ENCODE measurements at regions not wholly inside any gene's neighbourhood (a gene's known extent, or its start where the extent isn't known, plus 50 kb on each side); places are given as distances from the start of the nearest gene placed in this dataset.

GRCh38 chr7:113246738-113247137, 128.4 kb upstream of the SMIM30 start:
- H4K20me1 ChIP-seq (ENCODE audit: insufficient read depth): no peaks in the 10 kb centered on the region
- no peaks in the 10 kb centered on the region for H3K9me2 ChIP-seq
- H3K36me3 ChIP-seq (replicated peaks in 1 of 2; ENCODE audit: control insufficient read depth in 1 of 2, insufficient read depth in 2 of 2, low read length in 1 of 2): peaks cover 0 to 8% of the 10 kb centered on the region in 2 experiments
- H3K4me2 ChIP-seq: 0 out of 2 replicates have a peak overlapping the region, but pooled peaks have one; percentile 8
- no peaks in the 10 kb centered on the region for H3K9me3 ChIP-seq
- no peaks in the 10 kb centered on the region for H3K79me2 ChIP-seq (ENCODE audit: insufficient read depth)
- no peak overlapping the region for H2AFZ ChIP-seq (ENCODE audit: low read depth)
- H3K27me3 ChIP-seq (ENCODE audit: insufficient read depth): no peaks in the 10 kb centered on the region
- peak; percentile 9 for DNase-seq
- ChIA-PET POLR2A (no interaction called here), CTCF (no interaction called here)
- TF ChIP-seq ELF1 (IDR thresholded peaks at IDR 0.05) (no peak), YY1 (IDR thresholded peaks at IDR 0.05; ENCODE audit: low read depth) (no peak), FOXJ3 (CRISPR knock-in tag; IDR thresholded peaks at IDR 0.05) (no peak), RFX5 (IDR thresholded peaks at IDR 0.05; ENCODE audit: low read length) (no peak), SIN3A (IDR thresholded peaks at IDR 0.05; ENCODE audit: borderline replicate concordance, low read depth, low read length) (no peak), EP300 (IDR thresholded peaks at IDR 0.05; ENCODE audit: borderline replicate concordance in 1 of 2, low read depth in 1 of 2, low read length in 1 of 2) (no peak), FOSL2 (IDR thresholded peaks at IDR 0.05; ENCODE audit: borderline replicate concordance, low read depth) (no peak), TAF1 (IDR thresholded peaks at IDR 0.05; ENCODE audit: borderline replicate concordance, low read depth, low read length) (no peak), MXI1 (IDR thresholded peaks at IDR 0.05; ENCODE audit: low read depth, low read length) (no peak), NFIC (IDR thresholded peaks at IDR 0.05; ENCODE audit: borderline replicate concordance) (no peak), USF1 (IDR thresholded peaks at IDR 0.05; ENCODE audit: borderline replicate concordance, low read depth) (no peak), GATA2 (CRISPR knock-in tag; IDR thresholded peaks at IDR 0.05) (no peak), CHD2 (IDR thresholded peaks at IDR 0.05; ENCODE audit: low read length, partially characterized antibody) (no peak), EZH2phosphoT487 (IDR thresholded peaks at IDR 0.05; ENCODE audit: borderline replicate concordance, low read depth) (no peak), REST (IDR thresholded peaks at IDR 0.05; ENCODE audit: low read depth, low read length) (no peak), ZBTB33 (IDR thresholded peaks at IDR 0.05; ENCODE audit: borderline replicate concordance, low read depth) (no peak), FOXM1 (IDR thresholded peaks at IDR 0.05; ENCODE audit: low read depth) (no peak)
- TF ChIP-seq, protein P1, sequence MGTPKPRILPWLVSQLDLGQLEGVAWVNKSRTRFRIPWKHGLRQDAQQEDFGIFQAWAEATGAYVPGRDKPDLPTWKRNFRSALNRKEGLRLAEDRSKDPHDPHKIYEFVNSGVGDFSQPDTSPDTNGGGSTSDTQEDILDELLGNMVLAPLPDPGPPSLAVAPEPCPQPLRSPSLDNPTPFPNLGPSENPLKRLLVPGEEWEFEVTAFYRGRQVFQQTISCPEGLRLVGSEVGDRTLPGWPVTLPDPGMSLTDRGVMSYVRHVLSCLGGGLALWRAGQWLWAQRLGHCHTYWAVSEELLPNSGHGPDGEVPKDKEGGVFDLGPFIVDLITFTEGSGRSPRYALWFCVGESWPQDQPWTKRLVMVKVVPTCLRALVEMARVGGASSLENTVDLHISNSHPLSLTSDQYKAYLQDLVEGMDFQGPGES (IDR thresholded peaks at IDR 0.05; ENCODE audit: low read depth, low read length): no peak
- TF ChIP-seq, protein P2, sequence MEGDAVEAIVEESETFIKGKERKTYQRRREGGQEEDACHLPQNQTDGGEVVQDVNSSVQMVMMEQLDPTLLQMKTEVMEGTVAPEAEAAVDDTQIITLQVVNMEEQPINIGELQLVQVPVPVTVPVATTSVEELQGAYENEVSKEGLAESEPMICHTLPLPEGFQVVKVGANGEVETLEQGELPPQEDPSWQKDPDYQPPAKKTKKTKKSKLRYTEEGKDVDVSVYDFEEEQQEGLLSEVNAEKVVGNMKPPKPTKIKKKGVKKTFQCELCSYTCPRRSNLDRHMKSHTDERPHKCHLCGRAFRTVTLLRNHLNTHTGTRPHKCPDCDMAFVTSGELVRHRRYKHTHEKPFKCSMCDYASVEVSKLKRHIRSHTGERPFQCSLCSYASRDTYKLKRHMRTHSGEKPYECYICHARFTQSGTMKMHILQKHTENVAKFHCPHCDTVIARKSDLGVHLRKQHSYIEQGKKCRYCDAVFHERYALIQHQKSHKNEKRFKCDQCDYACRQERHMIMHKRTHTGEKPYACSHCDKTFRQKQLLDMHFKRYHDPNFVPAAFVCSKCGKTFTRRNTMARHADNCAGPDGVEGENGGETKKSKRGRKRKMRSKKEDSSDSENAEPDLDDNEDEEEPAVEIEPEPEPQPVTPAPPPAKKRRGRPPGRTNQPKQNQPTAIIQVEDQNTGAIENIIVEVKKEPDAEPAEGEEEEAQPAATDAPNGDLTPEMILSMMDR (IDR thresholded peaks at IDR 0.05): no peak
- TF ChIP-seq, protein P3, sequence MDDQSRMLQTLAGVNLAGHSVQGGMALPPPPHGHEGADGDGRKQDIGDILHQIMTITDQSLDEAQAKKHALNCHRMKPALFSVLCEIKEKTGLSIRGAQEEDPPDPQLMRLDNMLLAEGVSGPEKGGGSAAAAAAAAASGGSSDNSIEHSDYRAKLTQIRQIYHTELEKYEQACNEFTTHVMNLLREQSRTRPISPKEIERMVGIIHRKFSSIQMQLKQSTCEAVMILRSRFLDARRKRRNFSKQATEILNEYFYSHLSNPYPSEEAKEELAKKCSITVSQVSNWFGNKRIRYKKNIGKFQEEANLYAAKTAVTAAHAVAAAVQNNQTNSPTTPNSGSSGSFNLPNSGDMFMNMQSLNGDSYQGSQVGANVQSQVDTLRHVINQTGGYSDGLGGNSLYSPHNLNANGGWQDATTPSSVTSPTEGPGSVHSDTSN (IDR thresholded peaks at IDR 0.05): no peak
- H3K4me1 ChIP-seq (ENCODE audit: control insufficient read depth in 1 of 2, insufficient read depth in 2 of 2, low read depth in 1 of 2, low read length in 1 of 2): no peaks in the 10 kb centered on the region; a peak in 1 of 4 replicates
- no peak overlapping the region for H3K27ac ChIP-seq (ENCODE audit: low read depth in 2 of 2, low read length in 1 of 2)
- no peak overlapping the region for H3K4me3 ChIP-seq (ENCODE audit: low read depth in 2 of 2, low read length in 1 of 2)
- no peak overlapping the region for H3K9ac ChIP-seq
- peaks cover 9% of the 10 kb centered on the region for H3F3A ChIP-seq (replicated peaks; ENCODE audit: insufficient read depth)
